Uterus (tissue), 2 donors: ENCODE measurements at regions not wholly inside any gene's neighbourhood (a gene's known extent, or its start where the extent isn't known, plus 50 kb on each side); places are given as distances from the start of the nearest gene placed in this dataset.

Source experiments
- CTCF ChIP-seq, 4 experiments: fragments of 200-600 bp in 2 of 4; fragments of 450-650 bp in 2 of 4; sonication (generic) in 2 of 4; IDR thresholded peaks; one replicate each; pipeline ENCODE4 v1.5.1; 2016 to 2019; ENCODE audit warnings: antibody characterized with exemption in 4 of 4, mild to moderate bottlenecking in 2 of 4, moderate library complexity in 1 of 4
- POLR2A ChIP-seq, 2 donors: fragments of 450-650 bp; IDR thresholded peaks; one replicate each; pipeline ENCODE4 v1.6.1; 2016; ENCODE audit warnings: antibody characterized with exemption in 2 of 2, mild to moderate bottlenecking in 1 of 2, moderate library complexity in 1 of 2

GRCh38 chr11:121927789-121928188, 188.2 kb downstream of the BLID start:
- TF ChIP-seq POLR2A (IDR thresholded peaks at IDR 0.05) (no peak), CTCF (IDR thresholded peaks at IDR 0.05) (no peak)
